ENCODE measurements at regions not wholly inside any gene's neighbourhood (a gene's known extent, or its start where the extent isn't known, plus 50 kb on each side); places are given as distances from the start of the nearest gene placed in this dataset.

DNA sequence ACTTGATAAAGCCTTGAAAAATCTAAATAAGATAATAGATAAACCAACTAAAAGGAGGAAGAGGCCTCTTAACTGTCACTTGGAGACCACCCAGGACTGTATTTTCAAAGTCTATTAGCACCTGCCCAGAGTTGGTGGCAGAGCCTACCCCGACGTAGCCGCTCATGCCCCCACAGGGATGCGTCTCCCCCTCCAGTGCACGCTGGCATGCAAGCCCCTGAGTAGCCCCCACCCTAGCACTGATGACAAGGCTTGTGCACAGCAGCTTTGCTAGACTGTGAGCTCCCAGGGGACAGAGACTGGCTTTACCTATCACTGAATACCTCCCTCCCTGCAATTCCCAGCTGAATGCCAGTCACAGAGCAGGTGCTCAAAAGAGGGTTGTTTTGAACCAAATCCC, 54.1 kb upstream of the HES1 start:
- Histone ChIP-seq H3K79me2 (ENCODE audit: insufficient read depth, low read length) (no peaks in the 10 kb centered on the region), H3K9ac (ENCODE audit: low read depth, low read length, poor library complexity, severe bottlenecking) (no peak overlapping the region), H4K20me1 (ENCODE audit: insufficient read depth, low read length, poor library complexity, severe bottlenecking) (no peaks in the 10 kb centered on the region), H3K9me2 (replicated peaks; ENCODE audit: low read depth, low read length) (no peaks in the 10 kb centered on the region), H3F3A (ENCODE audit: low read depth) (no peaks in the 10 kb centered on the region), H3K4me1 (ENCODE audit: insufficient read depth, low read length, poor library complexity, severe bottlenecking) (peaks cover 52% of the 10 kb centered on the region), H3K9me3 (ENCODE audit: insufficient read depth, low read depth, low read length) (no peaks in the 10 kb centered on the region), H3K4me2 (ENCODE audit: low read depth, low read length, poor library complexity, severe bottlenecking) (no peak overlapping the region), H3K4me3 (ENCODE audit: low read length, poor library complexity, severe bottlenecking) (no peak overlapping the region), H3K36me3 (ENCODE audit: insufficient read depth, low read length) (no peaks in the 10 kb centered on the region), H2AFZ (ENCODE audit: low read length) (no peak overlapping the region), H3K27me3 (ENCODE audit: insufficient read depth, low read length, poor library complexity, severe bottlenecking) (no peaks in the 10 kb centered on the region)
- no peak for TF ChIP-seq CTCF (conservative IDR thresholded peaks at IDR 0.05; ENCODE audit: low read length)
- no peak for TF ChIP-seq EZH2phosphoT487 (IDR thresholded peaks at IDR 0.05; ENCODE audit: borderline replicate concordance)

- Histone ChIP-seq H3K4me1 (ENCODE audit: insufficient read depth, low read length, poor library complexity, severe bottlenecking) (peaks cover 52% of the 10 kb centered on the region), H3K4me3 (ENCODE audit: low read length, poor library complexity, severe bottlenecking) (no peak overlapping the region), H2AFZ (ENCODE audit: low read length) (no peak overlapping the region), H3K79me2 (ENCODE audit: insufficient read depth, low read length) (no peaks in the 10 kb centered on the region), H3K36me3 (ENCODE audit: insufficient read depth, low read length) (no peaks in the 10 kb centered on the region), H4K20me1 (ENCODE audit: insufficient read depth, low read length, poor library complexity, severe bottlenecking) (no peaks in the 10 kb centered on the region), H3K9me2 (replicated peaks; ENCODE audit: low read depth, low read length) (no peaks in the 10 kb centered on the region), H3F3A (ENCODE audit: low read depth) (no peaks in the 10 kb centered on the region), H3K9ac (ENCODE audit: low read depth, low read length, poor library complexity, severe bottlenecking) (no peak overlapping the region), H3K27me3 (ENCODE audit: insufficient read depth, low read length, poor library complexity, severe bottlenecking) (no peaks in the 10 kb centered on the region), H3K4me2 (ENCODE audit: low read depth, low read length, poor library complexity, severe bottlenecking) (no peak overlapping the region), H3K9me3 (ENCODE audit: insufficient read depth, low read depth, low read length) (no peaks in the 10 kb centered on the region)
- TF ChIP-seq EZH2phosphoT487 (IDR thresholded peaks at IDR 0.05; ENCODE audit: borderline replicate concordance) (no peak), CTCF (conservative IDR thresholded peaks at IDR 0.05; ENCODE audit: low read length) (no peak)
These were observed 53.0 kb upstream of the HES1 start for GRCh38 chr3:194082743-194083636.

- H3K36me3 ChIP-seq (ENCODE audit: insufficient read depth, low read length): no peaks in the 10 kb centered on the region
- no peak for TF ChIP-seq CTCF (conservative IDR thresholded peaks at IDR 0.05; ENCODE audit: low read length)
- TF ChIP-seq EZH2phosphoT487 (IDR thresholded peaks at IDR 0.05; ENCODE audit: borderline replicate concordance): no peak
- no peaks in the 10 kb centered on the region for H3K9me3 ChIP-seq (ENCODE audit: insufficient read depth, low read depth, low read length)
- H4K20me1 ChIP-seq (ENCODE audit: insufficient read depth, low read length, poor library complexity, severe bottlenecking): no peaks in the 10 kb centered on the region
- no peaks in the 10 kb centered on the region for H3F3A ChIP-seq (ENCODE audit: low read depth)
- no peaks in the 10 kb centered on the region for H3K27me3 ChIP-seq (ENCODE audit: insufficient read depth, low read length, poor library complexity, severe bottlenecking)
- H3K4me1 ChIP-seq (ENCODE audit: insufficient read depth, low read length, poor library complexity, severe bottlenecking): peaks cover 55% of the 10 kb centered on the region
- no peak overlapping the region for H3K4me3 ChIP-seq (ENCODE audit: low read length, poor library complexity, severe bottlenecking)
- H3K9me2 ChIP-seq (replicated peaks; ENCODE audit: low read depth, low read length): no peaks in the 10 kb centered on the region
- H3K9ac ChIP-seq (ENCODE audit: low read depth, low read length, poor library complexity, severe bottlenecking): no peak overlapping the region
- H3K4me2 ChIP-seq (ENCODE audit: low read depth, low read length, poor library complexity, severe bottlenecking): no peak overlapping the region
- H2AFZ ChIP-seq (ENCODE audit: low read length): no peak overlapping the region
- H3K79me2 ChIP-seq (ENCODE audit: insufficient read depth, low read length): no peaks in the 10 kb centered on the region
These were observed 52.2 kb upstream of the HES1 start for GRCh38 chr3:194083637-194084224.
